Inflammatory macrophage treated with lipopolysaccharide for 1 hour (primary cell): ENCODE measurements at regions not wholly inside any gene's neighbourhood (a gene's known extent, or its start where the extent isn't known, plus 50 kb on each side); places are given as distances from the start of the nearest gene placed in this dataset.

Experiments
- DNase-seq, 2 donors: peaks; one replicate each; pipeline ENCODE4 v3.0.0-alpha.2; 2020 to 2022

DNA sequence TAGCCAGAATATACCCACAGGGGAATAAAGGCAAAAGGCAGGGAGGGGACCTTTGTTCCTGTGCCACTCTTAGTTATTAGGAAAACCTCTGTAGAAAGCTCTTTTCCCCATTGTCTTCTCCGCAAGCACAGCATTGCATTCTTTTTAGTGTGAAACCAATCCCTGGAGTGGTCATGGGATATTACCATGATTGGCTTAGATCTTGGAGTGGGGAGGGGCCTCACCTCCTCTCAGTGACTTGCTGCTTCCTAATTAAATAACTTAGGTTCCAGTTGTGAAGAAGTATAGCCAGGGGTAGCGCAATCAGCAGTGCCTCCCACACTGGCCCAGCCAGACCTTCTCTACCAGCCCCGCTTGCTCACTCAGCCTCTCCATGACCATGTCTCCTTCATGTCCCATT lies 49.9 kb upstream of the AFF3 start:
- no peak for DNase-seq
